Tibial nerve (tissue), 3 donors: ENCODE measurements at regions not wholly inside any gene's neighbourhood (a gene's known extent, or its start where the extent isn't known, plus 50 kb on each side); places are given as distances from the start of the nearest gene placed in this dataset.

ENCODE experiments used
- CTCF ChIP-seq, 5 experiments: fragments of 200-600 bp in 3 of 5; fragments of 450-650 bp in 2 of 5; sonication (generic) in 3 of 5; IDR thresholded peaks; one replicate each; pipeline ENCODE4 v1.5.1; 2016 to 2019; ENCODE audit warnings: antibody characterized with exemption in 5 of 5, mild to moderate bottlenecking in 3 of 5, moderate library complexity in 2 of 5
- POLR2A ChIP-seq, 2 donors: fragments of 450-650 bp; IDR thresholded peaks; one replicate each; pipeline ENCODE4 v1.6.1; 2017; ENCODE audit warnings: antibody characterized with exemption in 2 of 2, mild to moderate bottlenecking in 2 of 2, moderate library complexity in 2 of 2

DNA sequence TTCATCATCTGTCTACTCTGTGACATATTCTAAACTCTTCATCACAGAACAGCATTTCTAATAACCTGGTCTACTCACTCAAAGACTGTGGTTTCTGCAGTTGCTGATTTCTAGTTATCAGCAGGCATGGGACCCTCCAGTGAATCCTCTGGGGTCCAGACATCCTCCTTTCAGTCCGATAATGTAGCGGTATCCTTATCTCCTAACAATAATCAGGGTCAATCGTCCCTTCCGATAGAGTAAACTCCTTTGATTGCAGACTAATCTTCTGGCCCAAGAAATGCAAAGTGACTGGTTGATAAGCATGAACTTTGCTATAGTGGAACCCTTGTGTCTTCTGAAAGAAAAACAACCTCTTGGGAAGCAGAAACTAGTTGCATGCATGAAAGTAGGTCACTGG, 1209.8 kb upstream of the CELF2 start:
- TF ChIP-seq POLR2A (IDR thresholded peaks at IDR 0.05), result no peak
- no peak for TF ChIP-seq CTCF (IDR thresholded peaks at IDR 0.05)
